GM13977 (cell line): ENCODE measurements at regions not wholly inside any gene's neighbourhood (a gene's known extent, or its start where the extent isn't known, plus 50 kb on each side); places are given as distances from the start of the nearest gene placed in this dataset.
"Not testable (repeated sequence)": the region's sequence is repeated elsewhere in the genome, so short reads cannot be mapped to it uniquely, and the experiment has no call there.

Experiments
- DNase-seq: peaks from one replicate; pipeline ENCODE4 v3.0.0; 2012; ENCODE audit warnings: low spot score
- in situ Hi-C: fragments of 300-500 bp; cut with MboI; formaldehyde crosslinking; loops from one replicate; pipeline ENCODE4 v1.12.0; 2022; ENCODE audit warnings: low sequenced_read_pairs, low pct_unique_long_range_greater_than_20kb, mixed read lengths, inconsistent platforms; ENCODE audit not compliant: unreplicated experiment
- TF ChIP-seq, protein P1 (sequence below): IDR thresholded peaks from 2 replicates; pipeline ENCODE4 v1.5.1; 2012; ENCODE audit warnings: mild to moderate bottlenecking, control low read depth; ENCODE audit not compliant: insufficient read depth; ENCODE audit errors: extremely low read depth, missing control alignments

DNA sequence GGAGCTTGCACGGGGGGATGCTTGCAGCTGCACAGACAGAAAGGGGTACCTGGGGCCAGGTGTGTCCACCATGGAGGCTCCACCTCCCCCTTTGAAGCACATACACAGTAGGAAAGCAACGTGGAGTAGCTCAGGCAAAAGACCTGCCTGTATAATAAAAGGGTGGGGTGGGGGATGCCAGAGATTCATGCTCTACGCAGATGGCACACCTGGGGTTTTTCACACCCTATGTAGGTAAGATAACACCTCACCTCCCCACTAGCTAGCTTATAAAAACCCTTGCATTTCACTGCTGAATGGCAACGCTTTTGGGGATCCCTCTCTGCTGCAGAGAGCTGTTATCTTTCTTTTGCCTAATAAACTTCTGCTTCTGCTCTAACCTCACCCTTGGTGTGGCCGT is 317.3 kb downstream of the KLF13 start:
- in situ Hi-C loops: not testable (repeated sequence)

DNA sequence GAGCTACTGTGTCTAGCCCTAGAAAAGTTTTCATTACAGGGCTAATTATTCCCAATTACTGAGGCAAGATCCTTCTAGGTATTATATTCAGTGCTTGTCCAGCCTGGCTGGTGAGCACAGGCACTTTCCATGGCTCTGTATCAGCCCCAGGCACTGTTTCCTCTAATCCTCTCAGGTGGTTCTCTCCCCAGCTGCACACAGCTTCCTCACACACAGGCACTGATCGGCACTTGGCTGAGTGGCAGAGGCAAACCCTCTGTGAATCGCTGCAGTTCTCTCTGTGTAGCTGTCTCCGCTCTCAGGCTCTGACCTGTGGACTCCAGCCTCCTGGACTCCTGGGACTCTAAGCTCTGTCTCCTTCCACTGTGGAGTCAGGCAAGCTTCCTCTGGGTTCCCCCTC is 318.1 kb downstream of the KLF13 start:
- in situ Hi-C loops, DNase-seq: not testable (repeated sequence)

More for the DNA sequence above, 317.3 kb downstream of the KLF13 start:
- DNase-seq: not testable (repeated sequence)

DNA sequence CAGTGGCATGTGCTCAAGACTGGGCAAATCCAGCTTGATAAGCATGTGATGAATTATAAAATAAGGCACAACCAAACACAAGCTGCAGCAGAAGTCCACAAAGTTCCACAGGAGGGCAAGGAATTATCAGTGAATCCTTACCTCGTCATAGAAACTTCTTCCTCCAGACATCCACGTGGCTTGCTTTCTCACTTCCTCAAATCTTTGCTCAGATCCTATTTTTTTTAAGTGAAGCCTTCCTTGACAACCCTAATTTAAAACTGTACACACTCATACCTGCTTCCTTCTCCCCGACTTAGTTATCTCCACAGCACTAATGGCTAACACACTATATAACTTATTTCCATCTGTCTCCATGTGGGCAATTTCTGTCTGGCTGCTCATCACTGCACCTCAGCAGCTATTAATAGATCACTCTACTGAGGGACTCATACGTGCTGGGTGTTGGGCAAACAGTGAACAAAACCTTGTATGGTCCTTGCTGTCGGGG is 320.7 kb downstream of the KLF13 start:
- in situ Hi-C loops, DNase-seq: not testable (repeated sequence)

DNA sequence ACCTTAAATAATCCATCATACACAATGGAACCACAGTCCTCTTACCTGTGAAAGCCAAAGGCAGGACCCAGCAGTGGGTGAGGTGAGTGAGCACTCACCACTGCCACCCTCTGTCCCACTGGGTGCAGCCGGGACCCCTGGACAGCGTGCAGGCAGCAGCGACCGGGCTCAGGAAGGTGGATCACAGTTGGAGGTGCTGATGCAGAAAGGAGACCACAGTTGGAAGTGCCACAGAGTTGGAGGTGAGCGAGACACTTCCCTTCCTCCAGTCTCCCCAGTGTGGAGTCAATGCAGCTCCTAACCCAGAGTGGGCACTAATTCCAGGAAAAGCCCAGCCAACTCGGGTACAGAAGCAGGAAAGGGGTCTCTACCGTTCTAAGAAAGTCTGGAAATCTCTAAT is 323.0 kb downstream of the KLF13 start:
- in situ Hi-C loops, DNase-seq: not testable (repeated sequence)

DNA sequence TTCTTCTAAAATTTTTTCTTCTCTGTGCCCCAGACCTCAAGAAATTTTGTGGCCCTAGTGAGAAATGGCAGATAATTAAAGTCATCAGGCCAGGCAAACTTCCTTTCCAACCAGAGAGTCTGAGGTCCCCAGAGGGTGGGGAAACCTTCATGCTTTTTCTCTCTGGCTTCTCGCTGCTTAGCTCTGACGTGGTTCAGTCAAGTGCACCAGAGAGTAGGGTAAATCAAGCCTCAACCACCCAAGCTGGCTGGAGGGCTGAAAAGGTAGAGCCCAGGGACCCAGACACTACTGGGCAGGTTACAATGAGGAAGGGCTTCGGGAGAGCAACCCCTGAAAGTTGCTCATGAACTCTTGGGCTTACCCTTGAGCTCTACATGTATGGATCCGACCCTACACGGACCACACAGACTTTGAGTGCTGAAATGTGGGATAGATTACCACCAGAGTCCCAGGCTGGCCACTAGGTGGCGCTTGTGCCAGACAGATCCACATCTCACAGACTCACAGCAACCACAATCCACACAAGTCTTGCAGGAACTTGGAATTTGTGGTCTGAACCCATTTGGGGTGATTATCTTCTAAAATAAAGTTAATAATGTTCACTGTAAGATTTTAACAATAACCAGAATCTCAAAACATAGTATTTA is 323.5 kb downstream of the KLF13 start:
- DNase-seq, in situ Hi-C loops: not testable (repeated sequence)

DNA sequence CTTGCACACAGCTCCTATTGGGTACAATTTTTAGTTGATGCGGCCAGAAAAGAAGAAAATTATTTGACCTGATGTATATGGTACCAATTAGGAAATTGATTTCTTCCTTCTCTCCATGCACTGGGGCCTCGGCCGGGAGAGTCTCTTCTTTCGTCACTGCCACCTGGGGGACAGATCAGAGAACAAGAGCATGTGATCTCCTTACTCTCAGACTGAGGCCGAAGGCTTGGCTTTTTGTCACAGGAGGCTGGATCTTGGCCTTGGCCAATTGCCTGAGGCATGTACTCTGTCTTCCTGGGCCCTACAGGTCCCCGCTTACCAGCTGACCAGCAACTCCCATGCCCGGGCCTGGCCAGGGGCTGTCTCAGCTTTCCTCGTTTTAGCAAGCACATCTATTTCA is 330.3 kb downstream of the KLF13 start:
- DNase-seq, in situ Hi-C loops: not testable (repeated sequence)

DNA sequence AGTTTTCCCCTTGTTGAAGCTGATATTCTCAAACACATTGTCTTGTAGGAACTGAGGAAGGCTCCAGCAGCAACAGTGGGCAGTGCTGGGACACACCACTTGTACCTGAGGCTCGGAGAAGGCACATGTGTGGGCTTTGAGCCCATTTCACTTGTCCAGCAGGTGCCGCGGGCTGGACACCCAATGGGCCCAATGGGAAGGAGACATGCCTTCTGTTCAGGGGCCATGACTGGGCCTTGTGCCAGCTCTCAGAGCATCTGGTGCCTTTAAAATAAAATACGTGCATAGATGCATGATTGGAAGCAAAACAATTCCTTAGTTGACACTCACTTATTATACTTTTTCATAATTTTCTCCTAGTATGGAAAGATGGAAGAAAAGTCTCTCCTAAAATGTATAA is 334.2 kb downstream of the KLF13 start:
- TF ChIP-seq, protein P1, sequence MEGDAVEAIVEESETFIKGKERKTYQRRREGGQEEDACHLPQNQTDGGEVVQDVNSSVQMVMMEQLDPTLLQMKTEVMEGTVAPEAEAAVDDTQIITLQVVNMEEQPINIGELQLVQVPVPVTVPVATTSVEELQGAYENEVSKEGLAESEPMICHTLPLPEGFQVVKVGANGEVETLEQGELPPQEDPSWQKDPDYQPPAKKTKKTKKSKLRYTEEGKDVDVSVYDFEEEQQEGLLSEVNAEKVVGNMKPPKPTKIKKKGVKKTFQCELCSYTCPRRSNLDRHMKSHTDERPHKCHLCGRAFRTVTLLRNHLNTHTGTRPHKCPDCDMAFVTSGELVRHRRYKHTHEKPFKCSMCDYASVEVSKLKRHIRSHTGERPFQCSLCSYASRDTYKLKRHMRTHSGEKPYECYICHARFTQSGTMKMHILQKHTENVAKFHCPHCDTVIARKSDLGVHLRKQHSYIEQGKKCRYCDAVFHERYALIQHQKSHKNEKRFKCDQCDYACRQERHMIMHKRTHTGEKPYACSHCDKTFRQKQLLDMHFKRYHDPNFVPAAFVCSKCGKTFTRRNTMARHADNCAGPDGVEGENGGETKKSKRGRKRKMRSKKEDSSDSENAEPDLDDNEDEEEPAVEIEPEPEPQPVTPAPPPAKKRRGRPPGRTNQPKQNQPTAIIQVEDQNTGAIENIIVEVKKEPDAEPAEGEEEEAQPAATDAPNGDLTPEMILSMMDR: no peak
- in situ Hi-C loops: loop anchor here (10.0 kb wide), 1 partner anchor 916 kb away; no protein-coding TSS in a partner anchor
- DNase-seq: no peak

DNA sequence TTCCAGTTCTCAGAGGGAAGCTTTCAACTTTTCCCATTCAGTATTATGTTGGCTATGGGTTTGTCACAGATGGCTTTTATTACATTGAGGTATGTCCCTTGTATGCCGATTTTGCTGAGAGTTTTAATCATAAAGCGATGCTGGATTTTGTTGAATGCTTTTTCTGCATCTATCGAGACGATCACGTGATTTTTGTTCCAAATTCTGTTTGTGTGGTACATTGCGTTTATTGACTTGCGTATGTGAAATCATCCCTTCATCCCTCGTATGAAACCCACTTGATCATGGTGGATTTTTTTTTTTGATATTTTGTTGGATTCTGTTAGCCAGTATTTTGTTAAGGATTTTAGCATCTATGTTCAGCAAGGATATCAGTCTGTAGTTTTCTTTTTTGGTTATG is 339.1 kb downstream of the KLF13 start:
- in situ Hi-C loops: loop anchor here (10.0 kb wide), 1 partner anchor 921 kb away; no protein-coding TSS in a partner anchor
- DNase-seq: not testable (repeated sequence)

DNA sequence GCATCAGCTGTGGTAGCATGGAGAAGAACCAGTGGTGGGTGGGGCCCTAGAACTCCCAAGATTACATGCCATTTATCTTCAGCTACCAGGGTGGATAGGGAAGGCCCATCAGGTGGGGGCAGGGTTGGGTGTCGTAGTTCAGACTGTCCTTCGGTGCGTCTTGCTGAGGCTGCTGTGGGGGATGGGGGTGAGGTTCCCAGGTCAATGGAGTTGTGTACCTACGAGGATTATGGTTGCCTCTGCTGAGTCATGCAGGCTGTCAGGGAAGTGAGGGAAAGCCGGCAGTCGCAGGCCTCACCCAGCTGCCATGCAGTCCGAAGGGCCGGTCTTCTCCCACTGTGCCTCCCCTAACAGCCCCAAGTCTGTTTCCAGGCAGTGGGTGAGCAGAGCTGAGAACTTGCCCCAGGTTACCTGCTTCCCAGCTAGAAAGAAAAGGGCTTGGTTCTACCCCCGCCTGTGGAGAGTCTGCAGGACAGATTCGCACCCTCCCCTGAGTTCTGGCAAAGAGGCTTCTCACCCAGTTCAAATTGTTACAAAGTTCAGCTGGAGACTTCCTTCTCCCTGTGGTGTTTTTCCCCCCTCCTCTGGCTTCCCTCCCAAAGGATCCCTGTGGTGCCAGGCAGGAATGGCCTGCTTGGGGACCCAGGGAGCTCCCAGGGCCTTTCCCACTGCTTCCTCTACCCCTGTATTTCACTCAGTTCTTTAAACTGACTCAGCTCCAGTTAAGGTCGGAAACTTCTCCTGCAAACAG is 342.7 kb downstream of the KLF13 start:
- in situ Hi-C loops: loop anchor here (10.0 kb wide), 1 partner anchor 925 kb away; no protein-coding TSS in a partner anchor
- not testable (repeated sequence) for DNase-seq

DNA sequence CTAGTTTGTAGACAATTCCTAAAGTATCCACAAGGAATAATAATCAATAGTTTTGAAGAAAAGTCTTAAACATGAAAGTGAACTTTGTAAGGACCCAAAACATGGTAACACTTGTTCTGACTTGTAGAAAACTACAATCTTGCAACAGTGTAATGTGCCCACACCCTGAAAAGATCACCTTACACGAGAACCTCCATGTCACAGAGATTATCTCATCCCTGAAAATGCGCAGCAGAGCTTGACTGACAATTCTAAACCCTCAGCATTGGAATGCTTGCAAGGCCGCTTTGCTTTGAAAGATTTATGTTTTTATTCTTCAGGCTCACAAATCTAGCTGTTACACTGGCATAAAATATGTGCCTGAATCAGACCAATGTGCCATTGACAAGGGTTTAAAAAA is 346.6 kb downstream of the KLF13 start:
- in situ Hi-C loops, DNase-seq: not testable (repeated sequence)

DNA sequence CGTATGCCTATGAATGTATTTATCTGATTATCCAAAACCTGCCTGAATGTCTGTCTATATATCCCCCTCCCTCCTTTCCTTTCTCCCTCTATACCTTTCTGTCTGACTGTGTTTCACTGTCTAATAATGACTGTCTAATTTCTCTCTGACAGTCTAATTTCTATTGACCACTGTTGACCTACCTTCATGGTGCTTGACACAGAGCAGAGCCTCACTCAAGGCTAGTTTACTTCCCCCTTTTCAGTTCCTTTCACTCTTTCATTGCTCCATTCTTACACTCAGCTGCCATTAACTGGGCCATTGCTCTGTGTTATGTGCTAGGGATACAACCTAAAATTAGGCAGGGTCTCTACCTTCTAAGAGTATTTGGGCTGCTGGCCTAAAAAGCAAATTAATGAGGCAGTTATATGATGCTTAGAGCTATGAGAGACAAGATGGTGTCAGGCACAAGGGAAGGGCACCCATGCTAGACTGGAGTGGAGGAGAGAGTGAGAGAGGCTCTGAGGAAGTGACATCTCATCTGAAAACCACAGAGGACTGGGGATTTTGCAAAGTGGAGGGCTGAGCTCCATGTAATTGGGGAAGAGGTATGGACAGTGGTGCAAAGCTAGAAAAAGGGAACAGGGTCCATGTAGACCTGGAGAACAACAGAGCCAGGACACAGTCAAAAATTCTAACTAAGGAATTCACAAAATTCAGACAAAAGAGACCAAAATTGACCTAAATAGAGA is 348.6 kb upstream of the CHRNA7 start:
- in situ Hi-C loops: not testable (repeated sequence)

DNA sequence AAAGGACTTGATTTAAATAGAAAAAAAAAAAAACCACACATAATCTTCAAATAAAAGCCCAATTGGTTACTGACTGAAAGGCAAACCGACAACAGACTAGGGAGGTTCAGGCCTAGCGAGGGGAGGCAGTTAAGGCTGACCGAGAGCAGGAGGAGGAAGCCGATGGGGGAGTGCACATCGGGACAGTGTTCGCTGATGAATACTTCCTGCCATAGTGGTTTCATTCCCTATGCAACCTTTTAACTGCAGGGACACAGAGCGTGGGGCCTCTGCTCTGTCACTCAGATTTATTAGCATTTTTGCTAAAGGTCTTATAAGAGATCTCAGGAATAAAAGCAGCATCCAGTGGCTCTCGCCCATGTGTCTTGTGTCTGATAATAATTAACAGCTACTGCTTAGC is 343.2 kb upstream of the CHRNA7 start:
- DNase-seq, in situ Hi-C loops: not testable (repeated sequence)

More for the DNA sequence above, 348.6 kb upstream of the CHRNA7 start:
- not testable (repeated sequence) for DNase-seq

DNA sequence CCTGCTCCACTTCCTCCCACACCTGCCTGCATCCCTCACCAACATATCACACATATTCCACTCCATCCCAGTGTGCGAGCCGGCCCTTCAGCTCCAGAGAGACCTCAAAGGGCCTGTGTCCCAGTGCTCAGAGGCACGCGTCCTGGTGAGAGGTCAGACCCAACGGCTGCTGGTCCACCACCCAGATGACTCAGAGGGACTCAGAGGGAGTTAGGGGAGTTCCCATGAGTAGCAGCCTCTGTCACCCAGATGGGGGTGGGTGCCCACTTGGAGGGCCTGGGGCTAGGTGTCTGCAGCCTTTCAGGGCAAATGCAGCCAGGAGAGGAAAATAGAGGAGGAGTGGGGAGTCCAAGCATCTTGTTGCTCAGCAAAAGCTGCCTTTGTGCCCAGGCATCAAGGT is 333.8 kb upstream of the CHRNA7 start:
- in situ Hi-C loops: not testable (repeated sequence)

DNA sequence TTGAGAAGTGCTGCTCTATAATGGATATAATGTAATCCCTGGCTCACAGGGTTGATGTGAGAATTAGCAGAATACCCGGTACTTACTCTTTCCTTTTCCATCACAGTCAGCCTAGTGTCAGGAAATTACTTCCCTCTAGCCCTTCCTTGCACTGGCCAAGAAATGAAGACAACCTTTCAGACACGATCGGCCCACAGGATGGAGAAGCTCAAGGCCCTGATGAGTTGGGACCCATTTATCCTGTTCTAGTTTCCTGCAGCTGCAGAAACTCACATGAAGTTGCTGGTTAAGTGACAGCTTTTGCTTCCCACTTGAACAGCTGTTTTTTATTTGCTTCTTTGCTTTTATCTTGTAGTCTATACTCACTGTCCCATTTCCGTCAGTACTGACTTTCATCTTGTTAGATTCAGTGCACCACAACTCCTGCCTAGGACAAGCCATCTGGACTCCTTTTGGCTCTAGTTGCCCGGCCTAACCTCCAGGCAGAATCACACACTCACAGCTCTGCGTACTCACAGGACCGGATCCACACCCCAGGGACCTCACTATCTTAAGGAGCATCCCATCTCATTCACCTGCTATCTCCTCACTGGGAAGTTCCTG is 325.1 kb upstream of the CHRNA7 start:
- in situ Hi-C loops, DNase-seq: not testable (repeated sequence)

More for the DNA sequence above, 333.8 kb upstream of the CHRNA7 start:
- DNase-seq: not testable (repeated sequence)

DNA sequence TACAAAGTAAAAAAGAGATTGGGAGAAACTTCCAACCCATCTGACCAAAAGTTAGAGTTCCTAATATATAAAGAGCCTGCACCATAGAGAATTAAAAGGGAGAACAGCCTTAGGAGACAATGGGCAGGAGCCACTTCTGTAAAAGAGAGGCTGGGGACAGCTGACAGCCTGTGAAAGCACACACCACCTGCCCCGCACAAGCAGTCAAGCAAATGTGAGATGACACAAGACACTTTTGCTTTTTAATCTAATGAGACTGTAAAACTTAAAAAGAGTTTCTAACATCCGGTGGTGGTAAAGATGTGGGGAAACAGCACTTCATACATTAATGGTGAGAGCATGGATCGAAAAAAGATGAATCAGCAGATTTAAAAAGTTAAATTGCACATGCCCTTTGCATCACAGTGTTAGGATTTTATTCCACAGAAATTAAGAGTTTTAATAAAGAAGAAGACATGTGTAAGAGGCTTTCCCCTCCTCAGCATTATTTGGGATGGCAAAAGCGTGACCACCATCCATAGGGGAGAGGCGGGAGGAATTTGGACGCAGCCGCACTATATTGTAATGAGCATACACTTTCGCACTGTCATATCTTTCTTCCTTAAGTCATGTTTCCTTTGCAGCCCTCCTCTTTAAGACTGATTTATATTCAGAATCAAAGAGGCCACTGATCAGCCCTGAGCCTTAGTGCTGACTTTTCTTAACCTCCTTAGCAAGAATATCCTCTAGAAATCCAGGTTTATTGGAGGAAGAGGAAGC is 322.2 kb upstream of the CHRNA7 start:
- in situ Hi-C loops: not testable (repeated sequence)

More for the DNA sequence above, 322.2 kb upstream of the CHRNA7 start:
- DNase-seq: not testable (repeated sequence)
